ENCODE measurements at regions not wholly inside any gene's neighbourhood (a gene's known extent, or its start where the extent isn't known, plus 50 kb on each side); places are given as distances from the start of the nearest gene placed in this dataset.

DNA sequence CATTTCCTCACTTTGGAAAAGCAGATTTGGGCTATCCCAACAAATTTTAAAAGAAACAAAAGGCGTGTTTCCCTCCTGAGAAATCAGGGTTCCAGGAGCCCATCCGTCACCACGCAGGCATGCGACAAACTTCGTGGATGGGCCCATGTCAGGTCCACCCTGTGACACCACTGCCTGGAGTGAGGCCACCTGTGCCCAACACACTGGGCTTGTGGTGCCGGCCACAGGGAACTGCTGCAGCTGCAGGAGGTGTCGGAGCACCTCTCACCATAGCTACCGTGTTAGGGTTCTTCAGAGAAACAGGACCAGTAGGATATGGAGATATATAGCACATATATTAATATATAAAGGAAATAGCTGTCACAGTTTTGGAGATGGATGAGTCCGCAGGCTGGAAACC lies 53.0 kb upstream of the BCL11B start:
- intact Hi-C loops (cut with DNase I), result loop anchor here (10.0 kb wide), 1 partner anchor 90 kb away; no protein-coding TSS in a partner anchor
- no peak for ATAC-seq
- DNase-seq (ENCODE audit: missing footprints), result no peak

DNA sequence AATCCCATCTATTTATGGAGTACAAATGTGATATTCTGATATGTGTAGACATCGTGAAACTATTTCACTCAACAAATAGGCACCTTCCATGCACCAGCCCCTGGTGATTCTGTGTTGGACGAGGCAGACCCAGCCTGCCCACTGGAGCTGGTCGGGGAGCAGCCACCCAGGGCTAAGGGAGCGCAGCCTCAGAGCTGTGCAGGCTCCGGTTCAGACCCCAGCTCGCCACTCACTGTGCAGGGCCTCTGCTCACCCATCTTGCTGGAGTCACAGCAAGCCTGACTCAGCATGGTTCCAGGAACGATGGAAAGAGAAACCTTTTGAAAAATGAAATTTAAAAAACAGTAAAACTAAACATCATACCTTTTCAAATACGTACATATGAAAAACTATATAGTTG lies 52.3 kb upstream of the BCL11B start:
- ATAC-seq (no peak), DNase-seq (ENCODE audit: missing footprints) (no peak)
- intact Hi-C loops (cut with DNase I), result loop anchor here (10.0 kb wide), 1 partner anchor 91 kb away; no protein-coding TSS in a partner anchor

DNA sequence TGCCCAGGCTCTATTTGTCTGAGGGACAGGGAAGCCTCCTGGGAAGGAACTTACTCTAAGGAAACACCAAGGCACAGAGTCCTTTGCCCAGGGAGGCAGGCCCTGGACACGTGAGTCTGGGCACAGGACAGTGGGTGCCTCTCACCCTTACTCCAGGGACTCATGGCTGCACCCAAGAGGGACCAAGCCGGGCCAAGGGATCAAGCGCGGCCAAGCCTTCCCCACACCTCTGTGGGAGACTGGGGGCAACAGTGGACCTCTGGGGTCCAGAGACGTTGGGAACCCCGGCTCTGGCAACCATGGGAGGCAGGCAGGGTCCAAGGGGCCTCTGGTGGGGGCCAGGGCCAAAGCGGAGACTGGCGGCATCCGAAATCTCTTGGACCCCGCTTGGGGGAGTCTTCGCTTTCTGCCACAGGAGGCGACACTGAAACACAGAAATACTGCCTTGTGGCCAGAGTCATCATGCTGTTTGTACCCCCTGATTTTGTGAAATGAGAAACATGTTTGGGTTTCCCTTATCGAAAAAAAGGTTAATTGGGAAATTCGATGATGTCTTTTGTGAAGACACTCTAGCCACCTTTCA lies 51.7 kb upstream of the BCL11B start:
- intact Hi-C loops (cut with DNase I), result loop anchor here (10.0 kb wide), 1 partner anchor 91 kb away; no protein-coding TSS in a partner anchor
- no peak for DNase-seq (ENCODE audit: missing footprints)
- no peak for ATAC-seq

DNA sequence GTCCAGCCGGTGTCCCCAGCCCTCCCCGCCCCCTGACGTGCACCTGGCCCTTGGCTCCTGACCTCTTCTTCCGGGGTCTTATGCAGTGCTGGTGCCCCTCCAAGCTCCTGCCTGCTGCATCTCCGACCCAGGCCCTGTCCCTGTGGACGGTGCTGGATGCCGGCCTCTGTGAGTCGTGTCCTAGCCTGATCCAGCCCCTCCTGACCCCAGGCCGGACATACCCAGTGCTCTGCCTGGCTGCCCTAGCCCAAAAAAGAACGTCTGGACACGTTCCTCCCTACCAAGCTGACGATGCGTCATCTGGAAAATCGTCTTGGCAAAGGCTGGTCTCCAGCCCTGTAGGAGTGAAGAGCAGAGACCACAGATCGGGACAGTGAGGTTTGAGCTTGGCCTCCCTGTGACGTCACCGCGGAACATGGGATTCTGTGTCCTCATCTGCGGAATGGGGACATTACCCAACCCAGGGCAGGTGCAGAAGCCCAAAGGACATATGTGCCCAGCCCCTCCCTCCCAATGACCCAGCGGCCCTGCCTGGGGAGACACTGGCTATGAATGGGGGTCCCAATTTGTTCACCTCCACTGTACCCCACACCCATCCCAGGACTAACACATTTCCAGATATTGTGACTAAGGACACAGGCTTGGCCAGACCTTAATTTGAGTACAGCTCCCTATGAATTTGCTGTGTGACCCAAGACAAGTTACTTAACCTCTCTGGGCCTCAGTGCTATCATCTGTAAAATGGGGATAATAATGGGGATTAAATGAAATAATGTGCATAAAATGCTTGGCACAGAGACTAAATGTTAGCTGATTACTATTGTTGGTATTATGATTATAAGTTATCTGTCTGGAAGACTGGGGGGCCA lies 51.0 kb upstream of the BCL11B start:
- intact Hi-C loops (cut with DNase I), result loop anchor here (10.0 kb wide), 1 partner anchor 92 kb away; no protein-coding TSS in a partner anchor
- ATAC-seq (no peak), DNase-seq (ENCODE audit: missing footprints) (no peak)

DNA sequence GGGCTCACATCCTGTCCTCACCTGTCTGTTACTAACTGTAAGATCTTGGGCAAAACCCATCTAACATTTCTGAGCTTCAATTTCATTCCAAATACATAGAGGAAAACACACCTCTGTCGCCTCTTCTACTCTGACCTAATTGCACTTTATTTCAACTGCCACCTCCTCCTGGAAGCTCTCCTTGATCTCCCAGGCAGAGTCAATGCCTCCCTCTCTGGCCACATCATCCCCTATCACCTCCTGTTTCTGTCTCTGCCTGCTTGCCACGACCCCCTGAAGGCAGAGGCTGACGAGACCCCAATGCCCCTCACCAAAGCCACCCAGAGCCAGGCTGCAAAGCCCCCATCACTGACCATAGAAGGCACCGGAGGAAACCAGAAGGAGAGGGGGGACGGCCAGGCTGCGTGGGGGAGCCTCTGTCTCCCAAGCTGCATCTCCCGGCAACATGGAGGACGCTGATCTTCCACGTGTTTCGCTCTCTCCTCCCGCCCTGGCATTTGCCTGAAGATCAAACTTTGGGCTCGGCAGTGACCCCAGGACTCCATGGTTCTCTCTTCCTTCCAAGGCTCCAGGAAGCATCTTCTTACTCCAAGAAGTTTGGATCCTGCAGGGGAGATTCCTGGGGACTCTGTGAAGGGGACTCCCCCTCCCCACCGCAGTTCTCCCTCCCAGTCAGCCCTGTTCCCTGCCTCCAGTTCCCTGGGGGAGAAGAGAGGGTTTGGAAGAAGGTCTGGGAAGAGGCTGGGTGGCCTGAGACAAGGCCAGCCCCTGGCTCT lies 50.1 kb upstream of the BCL11B start:
- intact Hi-C loops (cut with DNase I), result loop anchor here (10.0 kb wide), 1 partner anchor 93 kb away; no protein-coding TSS in a partner anchor
- ATAC-seq (no peak), DNase-seq (ENCODE audit: missing footprints) (no peak)

Data from Right ventricle myocardium inferior (tissue), 1 donor.